GM10266 (cell line): ENCODE measurements at regions not wholly inside any gene's neighbourhood (a gene's known extent, or its start where the extent isn't known, plus 50 kb on each side); places are given as distances from the start of the nearest gene placed in this dataset.
"Not testable (repeated sequence)": the region's sequence is repeated elsewhere in the genome, so short reads cannot be mapped to it uniquely, and the experiment has no call there.

Experiments
- DNase-seq: peaks from one replicate; pipeline ENCODE4 v3.0.0; 2012; ENCODE audit errors: extremely low spot score
- CTCF ChIP-seq: IDR thresholded peaks from 2 replicates; pipeline ENCODE4 v1.5.1; 2012; ENCODE audit warnings: mild to moderate bottlenecking, low read depth; ENCODE audit not compliant: control insufficient read depth, insufficient read depth; ENCODE audit errors: missing control alignments

GRCh38 chr14:101294136-101294535 lies 267.2 kb upstream of the DIO3 start:
- TF ChIP-seq CTCF = no peak
- no peak for DNase-seq

- not testable (repeated sequence) for DNase-seq
Observed at GRCh38 chr14:101299781-101300180, 261.5 kb upstream of the DIO3 start.

- TF ChIP-seq CTCF = no peak
- no peak for DNase-seq
Observed at GRCh38 chr14:101301011-101301410, 260.3 kb upstream of the DIO3 start.

GRCh38 chr14:101307162-101307561 lies 254.1 kb upstream of the DIO3 start:
- not testable (repeated sequence) for DNase-seq

- DNase-seq = not testable (repeated sequence)
Observed at GRCh38 chr14:101311186-101311585, 250.1 kb upstream of the DIO3 start.

GRCh38 chr14:101313268-101313667 lies 248.0 kb upstream of the DIO3 start:
- no peak for TF ChIP-seq CTCF
- no peak for DNase-seq

GRCh38 chr14:101315802-101316296 lies 245.4 kb upstream of the DIO3 start:
- DNase-seq = no peak
- TF ChIP-seq CTCF = no peak

- no peak for TF ChIP-seq CTCF
- DNase-seq = no peak
Observed at GRCh38 chr14:101318271-101318670, 243.0 kb upstream of the DIO3 start.

- no peak for TF ChIP-seq CTCF
- DNase-seq = no peak
Observed at GRCh38 chr14:101320396-101320795, 240.9 kb upstream of the DIO3 start.
